SH-SY5Y (cell line): ENCODE measurements at regions not wholly inside any gene's neighbourhood (a gene's known extent, or its start where the extent isn't known, plus 50 kb on each side); places are given as distances from the start of the nearest gene placed in this dataset.

Experiments
- GATA2 ChIP-seq: IDR thresholded peaks from 2 replicates; pipeline ENCODE4 v1.6.1; 2011; ENCODE audit warnings: mild to moderate bottlenecking, low read depth, low read length
- GATA3 ChIP-seq: IDR thresholded peaks from 2 replicates; pipeline ENCODE4 v1.6.1; 2011; ENCODE audit warnings: low read depth, mild to moderate bottlenecking, low read length, moderate library complexity

- TF ChIP-seq GATA2 (no peak), GATA3 (no peak)
Measured at GRCh38 chr4:54386042-54386669, 157.1 kb downstream of the PDGFRA start.
